ENCODE measurements at regions not wholly inside any gene's neighbourhood (a gene's known extent, or its start where the extent isn't known, plus 50 kb on each side); places are given as distances from the start of the nearest gene placed in this dataset.

DNA sequence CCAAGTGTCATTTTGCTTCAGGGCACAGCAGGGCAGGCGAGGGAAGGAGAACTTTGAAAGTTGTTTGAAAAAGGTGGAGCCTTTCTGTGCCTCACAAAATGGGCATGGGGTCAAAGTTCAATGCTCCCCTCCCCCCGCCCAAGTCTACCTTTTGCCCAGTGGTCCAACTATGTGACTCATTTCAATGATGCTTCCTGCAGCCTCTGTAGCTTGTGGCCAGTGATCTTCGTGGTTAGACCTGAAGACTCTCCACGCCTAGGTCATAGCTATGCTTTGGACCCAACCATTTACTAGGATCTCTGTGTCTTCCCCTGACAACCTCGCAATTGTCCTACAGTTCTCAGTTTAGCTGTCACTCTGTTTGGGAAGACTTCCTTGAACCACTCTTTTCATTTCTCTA, 280.3 kb upstream of the GJB5 start:
- TF ChIP-seq POLR2A (IDR thresholded peaks at IDR 0.05) = no peak
- TF ChIP-seq, protein P1, sequence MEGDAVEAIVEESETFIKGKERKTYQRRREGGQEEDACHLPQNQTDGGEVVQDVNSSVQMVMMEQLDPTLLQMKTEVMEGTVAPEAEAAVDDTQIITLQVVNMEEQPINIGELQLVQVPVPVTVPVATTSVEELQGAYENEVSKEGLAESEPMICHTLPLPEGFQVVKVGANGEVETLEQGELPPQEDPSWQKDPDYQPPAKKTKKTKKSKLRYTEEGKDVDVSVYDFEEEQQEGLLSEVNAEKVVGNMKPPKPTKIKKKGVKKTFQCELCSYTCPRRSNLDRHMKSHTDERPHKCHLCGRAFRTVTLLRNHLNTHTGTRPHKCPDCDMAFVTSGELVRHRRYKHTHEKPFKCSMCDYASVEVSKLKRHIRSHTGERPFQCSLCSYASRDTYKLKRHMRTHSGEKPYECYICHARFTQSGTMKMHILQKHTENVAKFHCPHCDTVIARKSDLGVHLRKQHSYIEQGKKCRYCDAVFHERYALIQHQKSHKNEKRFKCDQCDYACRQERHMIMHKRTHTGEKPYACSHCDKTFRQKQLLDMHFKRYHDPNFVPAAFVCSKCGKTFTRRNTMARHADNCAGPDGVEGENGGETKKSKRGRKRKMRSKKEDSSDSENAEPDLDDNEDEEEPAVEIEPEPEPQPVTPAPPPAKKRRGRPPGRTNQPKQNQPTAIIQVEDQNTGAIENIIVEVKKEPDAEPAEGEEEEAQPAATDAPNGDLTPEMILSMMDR (IDR thresholded peaks at IDR 0.05) = no peak

All from adrenal gland (tissue), 5 donors.